Stimulated activated effector memory CD8-positive, alpha-beta T cell treated with anti-CD3 and anti-CD28 coated beads, Interleukin-12 subunit alpha, Interleukin-12 subunit beta, amount 100 ng/mL, for 72 hours (primary cell): ENCODE measurements at regions not wholly inside any gene's neighbourhood (a gene's known extent, or its start where the extent isn't known, plus 50 kb on each side); places are given as distances from the start of the nearest gene placed in this dataset.
"Not testable (repeated sequence)": the region's sequence is repeated elsewhere in the genome, so short reads cannot be mapped to it uniquely, and the experiment has no call there.

Experiments
- ATAC-seq: fragments of 150-1000 bp; cut with Tn5 transposase; 2 replicates; pipeline ENCODE4 v1.10.0; 2021
- DNase-seq, 2 donors: peaks; one replicate each; pipeline ENCODE4 v3.0.0; 2021 to 2022; ENCODE audit warnings: low spot score in 2 of 2
- H3K27ac Mint-ChIP-seq: one replicate; pipeline ENCODE4 v1.8.0; 2022; ENCODE audit warnings: mild to moderate bottlenecking, mixed read lengths
- H3K36me3 Mint-ChIP-seq: one replicate; pipeline ENCODE4 v1.8.0; 2022; ENCODE audit warnings: mild to moderate bottlenecking, mixed read lengths
- H3K4me1 Mint-ChIP-seq: one replicate; pipeline ENCODE4 v1.8.0; 2022; ENCODE audit warnings: mixed read lengths
- H3K4me3 Mint-ChIP-seq: one replicate; pipeline ENCODE4 v1.8.0; 2022; ENCODE audit warnings: mild to moderate bottlenecking, mixed read lengths
- H3K9me3 Mint-ChIP-seq: one replicate; pipeline ENCODE4 v1.8.0; 2022; ENCODE audit warnings: mixed read lengths

GRCh38 chr4:49320725-49321410 is 334.8 kb downstream of the CWH43 start:
- not testable (repeated sequence) for H3K4me1 Mint-ChIP-seq, ATAC-seq, H3K36me3 Mint-ChIP-seq, DNase-seq, H3K4me3 Mint-ChIP-seq, H3K27ac Mint-ChIP-seq
- peaks cover 15% of the 10 kb centered on the region for H3K9me3 Mint-ChIP-seq

GRCh38 chr4:49321511-49322300 is 335.6 kb downstream of the CWH43 start:
- not testable (repeated sequence) for DNase-seq

GRCh38 chr4:49322610-49323572 is 336.8 kb downstream of the CWH43 start:
- H3K36me3 Mint-ChIP-seq, H3K27ac Mint-ChIP-seq, ATAC-seq, H3K4me3 Mint-ChIP-seq, DNase-seq, H3K4me1 Mint-ChIP-seq: not testable (repeated sequence)
- H3K9me3 Mint-ChIP-seq = peaks cover 15% of the 10 kb centered on the region

More at GRCh38 chr4:49321511-49322300, 335.6 kb downstream of the CWH43 start:
- not testable (repeated sequence) for H3K4me3 Mint-ChIP-seq, H3K36me3 Mint-ChIP-seq, H3K27ac Mint-ChIP-seq, ATAC-seq, H3K4me1 Mint-ChIP-seq
- H3K9me3 Mint-ChIP-seq = peaks cover 15% of the 10 kb centered on the region

- peaks cover 15% of the 10 kb centered on the region for H3K9me3 Mint-ChIP-seq
- not testable (repeated sequence) for H3K4me3 Mint-ChIP-seq, H3K36me3 Mint-ChIP-seq, H3K4me1 Mint-ChIP-seq, ATAC-seq, H3K27ac Mint-ChIP-seq, DNase-seq
These were observed 337.5 kb downstream of the CWH43 start for GRCh38 chr4:49323573-49323940.
